Glomerular endothelial cell (primary cell): ENCODE measurements at regions not wholly inside any gene's neighbourhood (a gene's known extent, or its start where the extent isn't known, plus 50 kb on each side); places are given as distances from the start of the nearest gene placed in this dataset.
"Not testable (repeated sequence)": the region's sequence is repeated elsewhere in the genome, so short reads cannot be mapped to it uniquely, and the experiment has no call there.

Experiments used
- DNase-seq: peaks from one replicate; pipeline ENCODE4 v3.0.0-alpha.2; 2011; ENCODE audit warnings: low read depth, low spot score; ENCODE audit errors: extremely low read depth

DNA sequence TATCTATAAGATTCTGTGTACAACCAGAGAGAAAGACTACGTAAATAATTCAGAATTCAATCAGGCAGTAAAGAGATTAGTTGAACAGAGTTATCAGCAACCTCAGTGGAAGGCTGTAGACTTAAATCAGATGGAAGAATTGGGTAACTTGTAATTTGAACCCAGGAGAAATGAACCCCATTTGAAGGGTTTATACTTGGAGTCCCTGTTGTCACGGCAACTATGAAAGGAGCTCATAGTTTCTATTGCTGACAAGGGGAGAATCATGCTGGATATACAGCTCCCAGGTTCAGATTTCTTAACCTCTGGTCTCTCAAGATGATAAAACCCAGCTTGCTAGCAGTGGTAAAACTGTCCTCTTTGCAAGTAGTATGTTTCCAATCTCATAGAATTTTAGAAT is 54.4 kb upstream of the BMP4 start:
- DNase-seq, result no peak

DNA sequence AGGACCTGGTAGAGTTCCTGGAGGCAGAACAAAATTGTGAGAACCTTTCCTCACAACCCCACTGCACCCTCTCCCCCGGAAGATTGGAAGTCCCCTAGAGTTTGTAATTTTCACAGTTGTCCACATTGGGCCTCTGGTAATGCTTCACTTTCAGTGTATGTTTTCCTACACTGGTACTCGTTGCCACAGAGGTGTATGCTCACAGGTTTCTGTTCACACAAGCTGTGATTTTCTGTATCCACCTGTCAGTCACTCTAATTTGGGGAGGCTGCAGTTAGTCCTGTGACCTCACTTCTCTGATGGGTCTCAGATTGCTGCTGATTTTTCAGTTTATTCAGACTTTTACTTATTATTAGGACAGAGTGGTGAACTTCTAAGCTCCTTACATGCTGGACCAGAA is 66.4 kb upstream of the BMP4 start:
- DNase-seq, result no peak

DNA sequence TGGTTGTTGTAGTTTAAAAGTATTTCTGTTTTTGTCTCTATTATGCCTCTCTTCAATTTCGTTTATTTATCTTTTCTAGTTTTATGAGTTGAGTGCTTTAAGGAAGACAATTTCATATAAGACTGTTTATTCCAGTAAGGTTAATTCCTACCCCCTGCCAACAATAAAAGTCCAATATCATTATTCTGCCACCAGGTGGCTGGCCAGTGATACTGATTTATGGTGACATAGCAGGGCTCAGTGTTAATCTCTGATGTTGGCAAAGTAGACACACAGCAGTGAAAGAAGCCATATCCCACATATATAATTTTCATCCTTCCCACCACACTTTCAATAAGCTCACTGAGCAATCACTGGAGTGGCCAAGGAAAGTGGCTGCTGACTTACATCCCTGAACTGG is 69.0 kb upstream of the BMP4 start:
- DNase-seq, result peak; percentile 23

DNA sequence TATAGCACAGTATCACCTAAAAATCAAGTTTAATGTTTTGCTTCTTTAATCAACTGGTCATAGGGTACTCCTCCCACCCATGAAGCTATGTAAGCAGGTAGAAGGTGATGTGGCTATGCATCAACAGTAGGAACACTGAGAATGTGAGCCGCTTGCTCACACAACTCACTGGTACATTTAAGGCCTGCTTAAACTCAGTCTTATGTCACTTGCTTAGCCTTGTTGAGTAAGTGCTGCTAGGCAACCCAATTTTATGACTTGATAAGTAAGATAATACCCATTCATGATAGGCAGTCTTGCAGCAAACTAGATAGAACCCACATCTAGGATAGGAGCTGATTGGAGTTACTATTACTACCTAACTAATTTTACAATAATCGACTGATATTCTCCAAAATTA is 70.0 kb upstream of the BMP4 start:
- no peak for DNase-seq

DNA sequence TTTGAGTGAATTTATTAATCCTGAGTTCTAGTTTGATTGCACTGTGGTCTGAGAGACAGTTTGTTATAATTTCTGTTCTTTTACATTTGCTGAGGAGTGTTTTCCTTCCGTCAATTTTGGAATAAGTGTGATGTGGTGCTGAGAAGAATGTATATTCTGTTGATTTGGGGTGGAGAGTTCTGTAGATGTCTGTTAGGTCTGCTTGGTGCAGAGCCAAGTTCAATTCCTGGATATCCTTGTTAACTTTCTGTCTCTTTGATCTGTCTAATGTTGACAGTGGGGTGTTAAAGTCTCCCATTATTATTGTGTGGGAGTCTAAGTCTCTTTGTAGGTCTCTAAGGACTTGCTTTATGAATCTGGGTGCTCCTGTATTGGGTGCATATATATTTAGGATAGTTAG is 74.4 kb upstream of the BMP4 start:
- DNase-seq, result not testable (repeated sequence)

DNA sequence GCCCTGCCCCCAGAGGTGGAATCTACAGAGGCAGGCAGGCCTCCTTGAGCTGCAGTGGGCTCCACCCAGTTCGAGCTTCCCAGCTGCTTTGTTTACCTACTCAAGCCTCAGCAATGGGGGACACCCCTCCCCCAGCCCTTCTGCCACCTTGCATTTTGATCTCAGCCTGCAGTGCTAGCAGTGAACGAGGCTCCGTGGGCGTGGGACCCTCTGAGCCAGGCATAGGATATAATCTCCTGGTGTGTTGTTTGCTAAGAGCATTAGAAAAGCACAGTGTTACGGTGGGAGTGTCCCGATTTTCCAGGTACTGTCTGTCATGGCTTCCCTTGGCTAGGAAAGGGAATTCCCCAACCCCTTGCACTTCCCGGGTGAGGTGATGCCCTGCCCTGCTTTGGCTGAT is 76.7 kb upstream of the BMP4 start:
- not testable (repeated sequence) for DNase-seq

DNA sequence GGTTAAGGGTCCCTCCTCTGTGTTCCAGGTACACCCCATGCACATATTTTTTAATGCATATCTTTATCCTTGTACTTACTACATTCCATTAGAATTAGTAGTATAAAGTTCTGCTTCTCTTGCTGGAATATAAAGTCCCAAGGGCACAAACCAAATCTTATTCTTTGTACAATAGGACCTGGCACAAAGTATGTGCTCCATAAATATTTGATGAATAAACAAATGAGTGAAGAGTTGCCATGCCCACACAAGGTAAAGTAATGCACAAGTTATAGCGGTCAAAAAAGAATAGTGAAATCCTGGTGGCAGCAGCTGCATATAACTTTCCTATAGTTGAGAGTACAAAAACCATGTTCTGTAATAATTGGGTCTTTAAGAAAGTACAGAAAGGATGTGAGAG is 82.1 kb upstream of the BMP4 start:
- no peak for DNase-seq

DNA sequence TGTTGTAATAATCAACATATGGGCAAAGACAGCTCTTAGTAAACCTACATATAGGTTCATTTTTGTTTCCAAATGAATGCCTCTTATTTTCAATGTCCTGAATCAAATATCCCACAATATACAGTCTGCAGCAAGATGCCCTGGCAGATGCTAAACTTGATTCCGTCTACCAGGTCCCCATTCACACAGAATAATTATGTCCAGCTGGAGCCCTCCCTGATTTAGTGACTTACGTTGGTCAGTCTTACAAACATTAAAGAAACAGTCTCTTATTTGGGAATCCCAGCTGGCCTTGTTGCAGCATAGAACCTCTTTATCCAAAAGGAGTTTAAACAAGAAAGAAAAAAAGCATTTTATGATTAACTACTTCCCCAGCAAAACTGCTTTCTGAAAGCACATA is 82.7 kb upstream of the BMP4 start:
- no peak for DNase-seq

DNA sequence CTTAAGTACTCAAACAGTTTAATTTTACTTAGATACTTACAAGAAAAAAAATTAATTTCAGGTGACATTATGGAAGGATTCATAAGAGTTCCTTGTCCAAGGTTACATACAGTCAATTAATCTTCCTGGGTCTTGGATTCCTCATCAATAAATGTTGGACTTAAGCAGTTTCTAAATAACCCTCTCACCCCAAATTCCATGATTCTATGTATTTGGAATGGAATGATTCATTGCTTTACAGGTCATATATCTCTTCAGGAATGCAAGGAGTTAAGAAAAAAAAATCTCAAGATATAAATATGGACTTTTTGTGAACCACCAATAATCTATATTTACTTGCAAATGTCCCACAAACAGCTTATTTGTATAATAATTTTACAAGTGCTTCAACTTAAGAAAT is 84.2 kb upstream of the BMP4 start:
- no peak for DNase-seq

DNA sequence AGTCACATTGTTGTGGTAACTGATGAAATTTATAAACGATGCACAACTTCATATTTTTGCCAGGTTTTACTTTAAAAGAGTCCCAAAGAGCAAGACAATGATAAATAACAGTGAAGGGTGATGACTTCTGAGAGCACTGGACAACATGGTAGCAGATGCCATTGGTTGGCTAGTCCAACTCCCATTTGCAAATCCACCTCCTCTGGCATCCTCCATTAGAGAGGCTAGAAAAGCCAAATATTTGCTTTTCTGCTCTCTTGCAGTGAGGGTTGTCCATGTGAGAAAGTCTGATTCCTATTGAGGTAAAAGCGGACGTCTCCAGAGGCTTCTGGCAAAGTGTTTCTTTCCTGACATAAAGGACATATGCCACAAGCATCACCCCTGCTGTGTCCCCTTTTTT is 89.6 kb upstream of the BMP4 start:
- no peak for DNase-seq

DNA sequence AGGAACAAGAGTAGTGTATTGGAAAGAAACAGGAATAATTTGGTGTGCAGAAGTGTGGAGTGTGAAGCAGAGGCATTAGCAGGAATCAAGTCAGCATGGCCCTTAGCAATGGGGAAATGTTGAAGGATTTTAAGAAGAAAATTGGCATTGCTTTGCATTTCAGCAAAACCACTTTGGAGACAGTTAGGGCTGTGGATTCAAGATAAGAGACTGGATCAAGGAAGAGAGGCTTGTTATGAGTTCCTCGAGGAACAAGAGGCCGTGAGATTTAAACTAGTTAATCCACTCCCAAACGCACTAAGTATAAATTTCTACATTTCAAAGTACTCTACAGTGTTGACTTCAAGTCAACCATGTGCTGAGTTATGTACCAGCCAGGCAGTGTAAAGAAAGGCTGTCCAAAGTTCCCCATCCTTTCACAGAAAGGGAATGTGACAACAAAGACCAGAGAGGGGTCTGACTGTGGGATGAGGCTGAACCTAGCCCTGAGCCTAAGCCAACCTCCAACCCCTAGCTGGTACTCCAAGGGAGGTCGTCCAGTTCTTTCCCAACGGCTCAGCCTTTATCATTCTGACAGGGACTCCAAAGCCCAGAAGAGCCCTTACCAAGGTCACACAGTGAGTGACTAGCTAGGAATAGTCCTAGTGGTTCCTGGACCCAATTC is 91.2 kb upstream of the BMP4 start:
- no peak for DNase-seq

DNA sequence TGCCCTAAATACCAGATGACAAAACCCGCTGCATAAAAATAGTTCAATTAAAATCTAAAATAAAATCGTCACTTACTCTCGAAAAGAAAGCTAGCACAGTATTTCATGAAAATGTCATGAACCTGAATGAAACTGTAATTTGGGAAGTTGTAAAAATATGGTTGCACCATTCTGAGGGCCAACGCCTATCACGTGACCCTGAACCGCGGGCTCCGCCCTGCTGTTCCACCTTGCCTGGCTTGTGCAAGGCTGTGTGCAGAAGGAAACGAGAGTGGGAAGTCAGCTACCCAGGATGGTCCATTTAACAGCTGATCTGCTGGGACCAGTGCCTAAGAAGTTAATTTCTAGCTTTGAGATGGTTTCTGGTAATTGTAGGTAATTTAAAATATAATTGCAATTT is 91.7 kb upstream of the BMP4 start:
- DNase-seq, result no peak

DNA sequence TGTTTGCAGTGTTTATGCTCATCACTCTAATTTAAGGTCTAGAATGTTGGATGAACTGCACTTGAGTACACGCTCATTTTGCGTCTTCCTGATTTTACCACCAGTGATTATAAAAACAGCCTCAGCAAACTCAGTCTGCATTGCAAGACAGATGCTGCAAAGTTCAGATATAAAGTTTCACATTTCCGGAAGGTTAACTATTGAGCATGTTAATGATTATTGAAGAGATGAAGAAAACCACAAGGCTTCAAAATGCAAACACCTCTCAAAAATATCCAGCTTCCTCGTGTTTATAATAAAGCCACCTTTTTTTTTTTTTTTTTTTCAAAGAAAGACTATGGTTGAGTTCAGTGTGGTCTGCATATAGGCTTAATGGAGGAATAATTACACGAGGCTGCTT is 92.1 kb upstream of the BMP4 start:
- DNase-seq, result no peak

DNA sequence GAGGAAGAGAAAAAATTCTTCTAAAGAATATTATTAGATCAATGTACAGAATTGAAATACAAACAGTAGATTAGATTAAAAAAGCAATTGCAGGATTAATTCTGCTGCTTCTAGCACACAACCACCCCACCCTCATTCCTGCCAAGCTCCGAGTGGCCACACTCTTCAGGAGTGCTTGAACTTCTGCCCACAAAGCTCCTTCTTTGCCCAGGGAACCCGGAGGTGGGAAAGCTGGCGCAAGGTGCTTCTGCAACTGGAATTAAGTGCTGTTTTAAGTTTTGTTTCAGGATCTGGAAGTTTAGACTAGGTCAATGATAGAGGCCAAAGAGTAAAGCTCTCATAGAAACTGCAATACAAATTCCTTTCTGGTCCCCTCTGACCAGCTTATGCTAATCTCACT is 94.1 kb upstream of the BMP4 start:
- DNase-seq, result no peak

DNA sequence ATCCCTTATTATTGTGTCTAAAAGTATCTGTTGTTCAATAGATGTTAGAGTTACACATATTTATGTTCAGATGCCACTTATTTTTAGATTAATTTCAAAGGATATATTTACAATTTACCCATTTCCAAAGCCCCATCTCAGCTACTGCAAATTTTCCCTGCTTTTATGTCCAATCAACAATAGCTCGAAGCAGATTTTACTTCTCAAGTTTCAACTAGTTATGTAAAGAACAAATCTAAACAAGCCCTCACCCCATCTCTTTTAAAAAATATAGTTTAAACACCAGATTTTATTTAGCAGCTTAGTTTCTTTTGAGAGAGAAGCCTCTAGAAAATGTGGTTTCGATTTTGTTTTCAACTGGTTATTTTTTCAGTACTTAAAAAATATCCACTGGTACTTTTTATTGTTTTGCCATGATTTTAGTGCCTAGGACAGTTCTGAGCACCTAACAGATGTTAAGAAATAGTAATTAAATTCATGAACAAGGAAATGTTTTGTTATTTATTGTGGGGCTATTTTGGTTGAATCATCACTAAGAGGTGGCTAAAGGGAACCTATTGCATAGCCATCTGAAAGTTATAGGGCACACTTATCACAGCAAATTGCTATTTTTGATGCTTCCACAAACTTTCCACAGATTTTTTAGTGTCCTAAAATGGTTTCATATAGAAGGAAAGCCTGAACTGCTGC is 96.2 kb upstream of the BMP4 start:
- DNase-seq, result no peak

DNA sequence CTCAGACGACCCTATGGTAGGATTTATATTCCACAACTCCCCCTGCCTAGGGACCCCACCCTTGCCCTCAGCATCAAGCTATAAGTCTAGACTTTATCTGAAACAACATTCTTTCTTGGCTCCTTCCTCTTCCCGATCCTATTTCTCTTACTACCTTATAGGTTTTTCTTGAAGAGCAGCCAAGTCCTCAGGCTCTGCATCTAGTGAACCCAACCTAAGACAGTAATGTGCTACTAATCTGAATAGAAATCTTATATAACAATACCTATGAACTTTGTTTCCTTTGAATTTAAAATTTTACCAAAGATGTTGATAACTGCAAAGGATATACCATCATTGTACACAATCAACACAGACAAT is 96.7 kb upstream of the BMP4 start:
- DNase-seq, result no peak

DNA sequence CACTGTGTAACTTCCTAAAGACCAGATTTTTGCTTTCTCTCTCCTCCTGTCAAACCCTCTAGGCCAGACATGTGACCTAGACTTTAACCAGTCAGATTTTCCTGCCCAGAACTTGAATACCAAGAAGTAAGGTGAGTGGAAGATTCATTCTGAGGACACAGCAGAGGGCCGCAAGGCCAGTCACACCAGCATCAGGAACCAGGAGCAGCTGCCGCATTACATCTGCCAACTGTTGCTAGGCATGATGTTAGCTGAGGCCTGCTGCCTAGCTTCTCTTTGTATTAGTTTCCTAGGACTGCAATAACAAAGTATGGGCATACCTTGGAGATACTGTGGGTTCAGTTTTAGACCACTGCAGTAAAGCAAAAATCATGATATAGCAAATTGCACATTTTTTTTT is 101.9 kb upstream of the BMP4 start:
- DNase-seq, result no peak

DNA sequence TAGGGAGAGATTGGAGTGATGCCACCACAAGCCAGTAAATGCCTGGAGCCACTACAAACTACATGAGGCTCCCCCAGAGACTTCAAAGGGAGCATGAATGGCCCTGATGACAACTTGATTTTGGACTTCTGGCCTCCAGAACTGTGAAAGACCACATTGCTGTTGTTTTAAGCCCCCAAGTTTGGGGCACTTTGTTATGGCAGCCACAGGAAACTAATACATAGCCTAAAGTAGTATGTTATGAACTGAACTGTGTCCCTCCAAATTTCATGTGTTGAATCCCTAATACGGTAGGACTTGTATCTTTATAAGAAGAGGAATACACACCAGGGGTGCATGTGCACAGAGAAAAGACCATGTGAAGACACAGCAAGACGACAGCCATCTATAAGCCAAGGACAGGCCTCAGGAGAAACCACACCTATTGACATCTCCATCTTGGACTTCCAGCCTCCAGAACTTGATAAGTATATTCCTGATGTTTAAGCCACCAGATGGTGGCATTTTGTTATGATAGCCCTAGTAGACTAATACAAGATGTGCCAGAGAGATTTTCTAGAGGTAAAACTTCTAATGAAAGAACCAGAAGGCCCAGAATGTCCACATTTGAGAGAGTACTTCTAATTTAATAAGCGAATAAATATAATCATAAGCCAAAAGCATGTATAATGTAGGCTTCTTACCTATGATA is 127.1 kb upstream of the BMP4 start:
- DNase-seq, result no peak

DNA sequence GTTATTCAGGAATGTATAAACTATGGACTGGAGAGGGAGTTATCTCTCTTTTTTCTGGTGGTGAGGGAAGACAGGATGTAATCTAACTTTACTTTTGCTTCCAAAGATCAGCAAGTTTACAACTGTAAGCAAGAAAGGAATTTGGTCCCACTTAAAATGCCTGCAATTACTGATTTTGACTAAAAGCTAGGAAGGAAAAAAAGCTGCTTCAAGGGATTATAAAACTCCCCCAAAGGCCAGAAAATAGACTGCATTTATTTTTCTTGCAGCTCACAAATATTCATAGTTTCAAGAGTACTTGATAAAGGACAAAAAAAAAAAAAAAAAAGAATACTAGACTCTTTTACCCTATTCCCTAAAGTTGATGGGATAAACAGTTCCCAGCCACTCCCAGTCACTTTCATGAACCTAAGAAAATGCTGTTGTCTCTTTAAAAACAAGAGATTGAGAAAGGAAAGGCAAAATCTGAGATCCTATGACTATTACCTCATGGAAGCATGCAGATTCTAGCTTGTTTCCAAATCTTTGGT is 128.7 kb upstream of the BMP4 start:
- DNase-seq, result no peak

DNA sequence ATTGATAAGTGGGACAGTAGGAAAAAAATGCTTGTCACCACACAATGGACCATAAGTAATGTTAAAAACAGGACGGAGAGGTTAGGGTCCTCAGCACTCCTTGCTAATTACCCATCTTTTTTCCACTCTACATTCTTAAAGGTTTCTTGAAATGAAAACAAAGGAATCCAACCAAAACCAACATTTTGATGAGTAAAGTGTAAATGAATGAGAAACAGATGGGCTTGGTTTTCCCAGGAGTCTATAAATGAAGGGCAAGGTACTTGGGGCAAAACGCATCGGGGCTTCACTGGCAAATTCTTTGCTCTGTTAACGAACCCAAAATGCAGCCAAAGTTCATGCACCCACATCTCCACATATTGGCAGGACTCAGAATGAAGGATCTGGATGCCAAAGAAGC is 129.2 kb upstream of the BMP4 start:
- DNase-seq, result no peak

DNA sequence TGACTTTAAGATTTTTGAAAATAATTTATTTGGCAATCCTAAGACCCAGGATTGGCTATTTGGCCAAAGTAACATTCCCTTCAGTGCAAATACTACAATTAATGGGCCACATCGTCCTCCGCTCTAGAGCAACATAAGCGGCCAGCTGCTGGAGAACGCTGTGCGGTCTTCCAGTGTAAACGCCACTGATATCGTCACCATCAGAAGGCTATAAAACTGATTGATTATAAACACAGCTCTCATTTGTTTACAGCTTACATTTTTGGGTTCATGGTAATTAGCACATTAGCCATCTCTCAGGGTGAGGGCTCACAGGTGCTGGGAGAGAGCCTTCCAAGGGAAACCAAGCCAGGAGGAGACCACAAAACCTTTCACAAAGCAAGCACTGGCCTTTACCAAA is 130.1 kb upstream of the BMP4 start:
- no peak for DNase-seq

DNA sequence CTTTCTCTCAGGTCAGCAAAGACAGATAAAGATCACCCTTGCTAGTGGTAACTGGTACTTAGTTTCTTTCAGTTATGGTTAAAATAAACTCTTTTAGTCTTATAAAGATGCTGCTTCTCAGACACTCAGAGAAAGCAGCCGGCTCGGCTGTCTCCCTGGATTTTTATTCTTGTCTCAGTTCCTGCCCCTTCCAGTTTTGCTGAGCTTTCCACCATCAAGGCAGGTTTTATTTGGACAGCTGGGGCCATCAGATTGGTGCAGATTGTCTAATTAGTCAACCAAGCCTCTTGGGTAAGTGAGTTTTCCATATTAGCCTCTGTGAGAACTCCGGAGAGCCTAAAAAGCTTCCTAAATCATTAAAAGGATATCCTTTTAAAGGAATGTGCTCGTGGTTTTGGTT is 130.8 kb upstream of the BMP4 start:
- DNase-seq, result no peak
